Right ventricle myocardium inferior (tissue), 1 donor: ENCODE measurements at regions not wholly inside any gene's neighbourhood (a gene's known extent, or its start where the extent isn't known, plus 50 kb on each side); places are given as distances from the start of the nearest gene placed in this dataset.

Source experiments
- ATAC-seq: fragments of 200-7000 bp; cut with Tn5 transposase; one replicate; pipeline ENCODE4 v1.9.1; 2020; ENCODE audit warnings: mild to moderate bottlenecking, moderate library complexity
- DNase-seq: peaks from one replicate; pipeline ENCODE4 v3.0.0; 2021; ENCODE audit errors: missing footprints
- intact Hi-C: fragments of 100-400 bp; cut with DNase I; formaldehyde crosslinking; loops from one replicate; pipeline ENCODE4 v1.11.0; 2022
- donor health status: DM: no; HTN: yes; CAD: no; lungs with severe emphysema.

DNA sequence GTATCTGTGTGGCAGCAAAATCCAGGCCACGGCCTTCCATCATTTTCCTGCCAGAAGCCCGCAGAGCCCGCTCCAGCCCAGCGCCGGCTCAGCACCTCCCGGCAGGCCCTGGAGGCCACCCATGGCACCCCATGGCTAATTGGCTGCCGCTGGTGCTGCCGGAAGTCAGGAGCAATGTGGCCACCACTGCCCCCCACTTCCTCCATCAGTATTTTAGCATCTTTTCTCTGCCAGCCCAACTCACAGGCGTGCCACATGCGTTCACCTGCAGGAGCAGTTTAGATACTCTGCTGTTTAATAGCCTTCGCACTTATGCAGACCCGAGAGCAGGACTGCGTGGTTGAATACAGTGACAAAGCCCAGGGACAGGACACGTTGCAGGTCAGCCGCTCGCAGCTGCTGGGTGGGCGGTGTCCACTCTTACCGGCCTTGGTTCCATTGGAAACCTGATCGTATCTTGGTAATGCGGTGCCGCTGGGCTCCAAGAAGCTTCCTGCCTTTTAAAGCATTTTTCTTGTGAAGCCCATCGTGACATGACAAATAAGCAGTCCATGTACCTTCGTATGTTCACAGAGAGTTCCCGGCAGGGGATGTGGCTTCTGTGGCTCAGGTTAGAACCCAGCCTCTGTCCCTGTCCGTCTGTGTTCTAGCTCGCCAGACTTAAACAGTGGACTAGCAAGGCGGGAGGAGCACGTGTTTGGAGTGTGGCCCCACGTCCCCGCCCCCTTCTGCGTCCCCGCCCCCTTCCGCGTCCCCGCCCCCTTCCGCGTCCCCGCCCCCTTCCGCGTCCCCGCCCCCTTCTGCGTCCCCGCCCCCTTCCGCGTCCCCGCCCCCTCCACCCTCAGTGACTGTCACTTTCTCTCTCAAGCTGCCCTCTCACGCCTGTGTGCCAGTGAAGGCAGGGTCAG, 162.0 kb upstream of the SOX1 start:
- intact Hi-C loops, result no loop called here
- no peak for ATAC-seq
- DNase-seq, result no peak

DNA sequence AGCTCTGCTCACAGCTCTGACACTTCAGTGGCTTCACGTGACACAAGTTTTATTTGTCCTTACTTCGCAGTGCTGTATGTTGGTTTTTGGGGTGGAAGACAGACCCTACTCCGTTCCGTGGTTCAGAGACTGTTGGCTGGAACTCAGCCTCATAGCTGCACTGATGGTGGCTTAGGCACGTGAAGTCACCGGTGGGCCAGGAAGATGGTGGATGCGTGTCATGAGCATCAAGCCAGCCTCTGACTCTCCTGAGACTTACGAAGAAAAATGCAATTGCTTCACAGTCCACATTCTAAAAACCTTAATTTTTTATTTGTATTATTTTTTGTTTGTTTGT, 161.4 kb upstream of the SOX1 start:
- ATAC-seq (no peak), DNase-seq (no peak)
- intact Hi-C loops, result no loop called here

DNA sequence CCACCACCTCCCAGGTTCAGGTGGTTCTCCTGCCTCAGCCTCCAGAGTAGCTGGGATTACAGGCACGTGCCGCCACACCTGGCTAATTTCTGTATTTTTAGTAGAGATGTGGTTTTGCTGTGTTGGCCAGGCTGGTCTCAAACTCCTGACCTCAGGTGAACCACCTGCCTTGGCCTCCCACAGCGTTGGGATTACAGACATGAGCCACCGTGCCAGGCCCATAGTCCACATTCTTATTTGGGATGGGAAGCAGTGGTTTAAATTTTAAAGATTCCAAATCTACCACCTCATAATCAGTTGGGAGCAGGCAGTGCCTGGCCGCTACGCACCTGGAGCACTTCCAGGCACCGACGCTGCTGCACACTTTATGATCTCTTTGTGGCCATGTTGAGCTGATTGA, 160.6 kb upstream of the SOX1 start:
- no peak for ATAC-seq
- no peak for DNase-seq
- intact Hi-C loops, result no loop called here

DNA sequence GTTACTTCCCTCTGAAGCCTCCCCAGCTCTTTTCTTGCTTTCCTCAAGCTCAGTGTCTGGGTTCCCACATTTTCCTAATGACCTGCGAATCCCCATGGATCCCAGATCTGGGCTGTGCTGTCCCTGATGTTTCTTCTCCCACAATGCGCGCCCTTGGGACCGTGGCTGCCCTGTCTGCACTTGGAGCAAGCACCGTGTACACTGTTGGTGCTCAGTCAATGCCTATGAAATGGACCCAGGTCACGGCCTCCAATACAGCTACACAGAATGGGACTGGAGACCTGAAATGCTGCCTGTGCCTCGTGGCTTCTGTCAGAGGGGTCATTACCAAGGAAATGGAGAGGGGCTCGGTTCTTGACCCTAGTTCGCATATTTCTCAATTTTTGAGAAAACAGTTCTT, 160.1 kb upstream of the SOX1 start:
- intact Hi-C loops, result no loop called here
- ATAC-seq, result no peak
- no peak for DNase-seq

DNA sequence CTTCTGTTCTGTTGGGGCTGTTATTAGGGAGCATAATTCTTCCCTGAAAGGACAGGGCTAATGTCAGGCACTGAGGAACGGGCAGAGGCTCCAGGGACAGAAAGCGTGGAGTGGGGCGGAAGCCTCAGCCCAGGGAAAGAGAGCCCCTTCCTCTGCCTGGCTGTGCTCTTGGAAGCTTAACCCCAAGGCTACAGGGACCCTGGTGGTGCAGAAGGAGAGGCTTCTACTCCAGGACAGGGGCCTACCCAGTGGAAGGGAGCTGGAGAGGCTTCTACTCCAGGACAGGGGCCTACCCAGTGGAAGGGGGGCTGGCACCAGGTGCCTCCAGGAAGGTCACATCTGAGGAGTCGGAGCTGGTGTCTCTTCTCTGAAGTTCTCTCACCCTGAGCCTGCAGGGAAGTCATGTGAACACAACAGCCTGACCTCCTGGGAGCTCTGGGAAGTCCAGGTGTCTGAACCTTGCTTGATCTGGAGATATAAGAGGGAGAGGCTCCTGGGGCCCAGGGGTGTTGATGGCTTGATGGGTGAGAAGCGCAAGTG, 159.5 kb upstream of the SOX1 start:
- ATAC-seq (no peak), DNase-seq (no peak)

DNA sequence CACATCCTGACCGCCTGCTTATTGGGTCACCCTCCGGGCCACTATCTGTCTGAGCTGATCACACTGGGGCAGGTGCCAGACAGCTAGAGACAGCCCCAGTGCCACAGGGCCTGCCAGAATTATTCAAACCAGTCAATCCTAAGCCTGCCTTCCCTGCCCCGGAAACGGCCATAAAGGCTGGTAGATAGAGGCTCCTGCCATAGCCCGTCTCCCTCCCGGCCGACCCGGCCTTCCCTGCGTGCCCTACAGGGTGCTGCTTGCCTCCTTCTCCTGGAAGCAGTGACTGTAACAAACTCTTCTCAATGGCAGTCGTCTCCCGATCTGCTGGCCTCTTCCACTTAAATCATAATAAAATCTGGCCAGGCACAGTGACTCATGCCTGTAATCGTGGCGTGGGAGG, 158.6 kb upstream of the SOX1 start:
- DNase-seq, result no peak

More for the DNA sequence above, 159.5 kb upstream of the SOX1 start:
- intact Hi-C loops, result no loop called here

DNA sequence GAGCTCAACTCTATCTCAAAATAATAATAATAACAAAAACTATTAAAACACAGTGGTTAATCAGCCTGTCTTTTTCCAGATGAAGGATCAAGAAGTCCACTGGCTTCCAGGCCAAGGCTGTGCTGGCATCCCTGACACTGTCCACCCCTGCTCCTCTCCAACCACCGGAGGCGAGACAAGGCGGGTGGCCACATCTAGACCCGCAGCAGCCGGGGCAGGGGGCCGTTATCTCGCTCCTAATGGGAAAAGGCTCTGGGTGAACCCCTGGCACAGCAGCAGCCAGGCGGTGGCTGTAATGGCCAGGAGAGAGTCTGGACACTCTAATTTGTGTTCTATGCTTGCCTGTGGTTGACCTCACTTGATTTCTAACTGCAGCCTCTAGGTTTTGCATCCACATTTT, 158.0 kb upstream of the SOX1 start:
- no peak for ATAC-seq
- intact Hi-C loops, result no loop called here
- DNase-seq, result no peak

More for the DNA sequence above, 158.6 kb upstream of the SOX1 start:
- no peak for ATAC-seq
- intact Hi-C loops, result no loop called here

DNA sequence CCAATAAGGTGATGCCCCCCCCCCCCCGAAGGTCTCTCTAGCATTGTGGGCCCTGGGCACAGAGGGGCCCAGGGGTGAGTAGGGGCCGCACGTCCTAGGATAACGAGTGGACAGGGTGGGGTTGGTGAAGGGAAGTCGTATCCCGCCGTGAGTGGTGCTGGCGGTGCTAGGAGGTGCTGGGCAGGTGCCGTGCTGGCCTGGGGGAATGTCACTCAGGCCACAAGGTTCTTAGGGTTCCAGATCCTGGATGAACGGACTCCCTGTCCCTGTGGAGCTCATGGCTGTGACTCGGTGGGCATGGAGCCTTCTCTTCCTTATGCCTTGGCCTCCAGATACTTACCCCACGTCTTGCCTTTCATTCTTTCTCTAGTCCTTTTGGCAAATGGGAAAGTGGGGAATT, 157.4 kb upstream of the SOX1 start:
- ATAC-seq (no peak), DNase-seq (no peak)
- intact Hi-C loops, result no loop called here

DNA sequence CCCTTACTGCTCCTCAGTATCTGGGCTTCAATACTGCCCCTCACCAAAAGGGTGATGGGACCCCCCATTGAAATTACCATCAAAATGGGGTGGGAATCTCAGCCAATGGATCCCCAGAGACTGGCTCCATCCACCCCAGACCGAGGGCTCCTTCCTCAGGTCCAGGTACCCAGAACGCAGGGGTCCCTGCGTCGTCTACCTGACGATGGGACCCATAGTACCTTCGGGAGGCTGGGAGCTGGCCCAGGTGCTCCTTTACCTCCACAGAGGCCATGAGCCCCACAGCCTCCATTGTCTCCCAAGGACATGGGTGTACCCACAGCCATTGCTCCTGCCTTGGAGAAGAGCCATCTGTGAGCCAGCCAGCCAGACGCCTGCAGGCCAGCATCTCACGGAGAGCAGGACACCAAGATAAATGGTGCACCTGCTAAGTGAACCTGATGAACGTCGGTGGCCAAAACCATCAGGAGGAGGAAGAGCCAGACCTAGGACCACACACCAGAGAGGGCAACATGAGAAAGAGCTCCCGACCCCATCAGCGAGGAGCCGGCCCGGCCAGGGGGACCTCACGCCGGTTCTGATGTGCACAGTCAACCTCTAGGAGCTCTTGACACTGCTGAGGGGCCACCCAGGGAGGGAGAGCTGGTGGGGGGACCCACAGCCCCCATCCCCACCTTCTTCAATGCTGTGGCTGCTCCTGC, 156.8 kb upstream of the SOX1 start:
- intact Hi-C loops, result no loop called here
- ATAC-seq (no peak), DNase-seq (no peak)

DNA sequence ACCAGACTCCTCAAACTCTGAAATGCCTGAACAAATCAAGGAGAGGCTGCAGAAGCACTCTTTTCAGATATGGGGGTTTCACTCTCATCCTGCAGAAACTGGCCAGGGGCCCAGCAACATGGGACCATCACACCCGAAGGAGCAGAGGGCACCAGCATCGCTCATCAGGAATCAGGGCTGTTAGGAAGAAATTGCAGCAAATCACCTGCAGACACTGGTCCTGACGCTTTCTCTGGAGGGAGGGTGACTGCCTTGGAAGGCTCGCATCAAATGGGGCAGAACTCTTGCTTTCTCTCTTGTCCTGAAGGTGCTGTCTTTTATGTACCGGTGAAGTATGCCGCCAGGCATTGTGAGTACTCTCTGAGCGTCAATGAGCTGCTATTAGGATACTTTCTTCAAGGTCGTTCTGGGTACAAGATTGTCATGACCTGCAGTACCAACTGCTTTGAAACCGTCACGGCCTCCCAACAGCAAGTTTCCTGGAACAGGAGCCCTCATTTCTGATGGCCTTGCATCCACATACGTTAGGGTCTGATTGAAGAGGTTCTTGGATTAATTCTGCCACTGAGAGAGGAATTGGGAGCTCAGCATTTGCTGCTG, 155.7 kb upstream of the SOX1 start:
- intact Hi-C loops, result no loop called here
- ATAC-seq (no peak), DNase-seq (no peak)

DNA sequence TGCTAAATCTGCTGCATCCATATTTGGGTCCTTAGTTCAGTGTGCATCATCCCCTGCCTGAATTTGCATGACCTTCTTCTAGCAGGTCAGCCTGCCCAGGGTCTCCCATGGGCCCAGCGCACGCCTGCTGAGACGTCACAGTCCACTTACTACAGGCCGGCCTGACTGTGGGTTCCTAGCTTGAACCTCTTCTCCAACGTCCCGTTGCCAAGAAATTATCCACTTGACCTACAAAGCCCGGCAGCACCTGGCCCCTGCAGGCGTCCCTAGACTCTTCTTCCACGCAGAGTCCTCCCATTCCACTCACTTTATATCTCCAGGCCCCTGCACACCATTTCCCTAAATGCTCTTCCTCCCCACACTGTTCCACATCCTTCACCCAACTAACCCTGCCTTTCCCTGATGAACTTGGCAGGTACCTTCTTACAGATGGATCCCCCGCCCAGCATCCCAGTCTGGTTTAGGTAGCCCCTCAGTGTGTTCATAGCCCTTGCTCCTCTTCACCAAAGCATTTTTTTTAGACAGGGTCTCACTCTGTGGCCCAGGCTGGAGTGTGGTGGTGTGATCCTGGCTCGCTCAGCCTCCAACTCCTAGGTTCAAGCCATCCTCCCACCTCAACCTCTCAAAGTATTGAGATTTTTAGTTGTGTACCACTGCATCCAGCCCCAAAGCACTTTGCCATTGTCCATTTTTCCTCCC, 155.0 kb upstream of the SOX1 start:
- ATAC-seq, result no peak
- DNase-seq, result no peak
- intact Hi-C loops, result no loop called here

DNA sequence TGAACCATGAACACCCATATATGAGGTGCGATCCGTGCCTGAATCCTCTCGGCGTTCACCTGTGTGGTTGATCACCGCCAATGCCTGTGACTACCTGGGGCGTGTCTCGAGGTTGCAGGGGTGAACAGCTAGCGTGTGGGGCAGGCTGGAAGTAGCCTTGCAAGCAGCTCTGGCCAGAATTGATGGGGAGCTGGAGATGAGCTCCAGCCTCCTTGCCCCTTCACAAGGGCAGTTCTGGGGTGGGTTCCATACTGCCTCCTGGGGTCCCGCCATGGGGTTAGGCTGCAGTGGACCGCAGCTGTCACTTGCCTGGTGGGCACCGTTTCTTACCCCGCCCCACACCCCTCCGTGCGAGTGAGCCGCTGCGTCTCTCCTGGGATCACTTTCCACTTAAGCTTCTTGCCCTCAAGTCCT, 154.5 kb upstream of the SOX1 start:
- DNase-seq, result no peak
- no peak for ATAC-seq
- intact Hi-C loops, result no loop called here

DNA sequence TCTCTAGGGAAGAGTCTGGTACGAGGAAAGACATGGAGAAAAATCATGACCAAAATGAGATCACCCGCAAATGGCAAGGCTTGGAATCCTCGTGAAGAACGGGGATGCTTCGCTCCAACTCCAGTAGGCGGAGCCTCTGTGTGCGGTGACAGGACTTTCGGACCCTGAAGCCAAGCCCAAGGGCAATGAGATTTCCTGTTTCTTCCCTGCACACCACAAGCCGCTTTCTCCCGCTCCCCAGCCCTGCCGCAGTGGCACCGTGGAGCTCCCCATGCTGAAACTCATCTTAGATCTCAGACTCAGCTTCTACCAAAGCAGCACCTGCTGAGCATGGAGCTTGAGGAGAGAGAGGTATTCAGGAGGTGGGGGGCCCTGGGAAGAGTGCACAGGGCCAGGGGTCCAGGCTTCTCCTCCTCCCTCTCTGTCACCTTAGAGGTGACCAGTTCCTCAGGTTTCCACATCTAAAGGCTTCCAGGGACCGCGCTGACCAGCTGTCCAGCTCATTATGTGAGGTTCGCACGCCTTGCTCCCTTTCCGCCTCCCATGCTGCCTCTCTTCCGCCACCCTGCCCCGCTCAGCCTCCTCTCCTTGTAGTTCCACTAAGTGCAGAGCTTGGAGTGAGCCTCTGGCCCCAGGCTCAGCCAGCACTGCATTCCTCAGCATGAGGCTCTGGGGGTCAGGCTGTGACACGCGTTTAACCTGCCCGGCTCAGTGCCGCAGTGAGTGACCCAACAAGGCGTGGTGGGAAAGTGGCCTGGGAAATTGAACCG, 153.8 kb upstream of the SOX1 start:
- no peak for DNase-seq
- no peak for ATAC-seq

DNA sequence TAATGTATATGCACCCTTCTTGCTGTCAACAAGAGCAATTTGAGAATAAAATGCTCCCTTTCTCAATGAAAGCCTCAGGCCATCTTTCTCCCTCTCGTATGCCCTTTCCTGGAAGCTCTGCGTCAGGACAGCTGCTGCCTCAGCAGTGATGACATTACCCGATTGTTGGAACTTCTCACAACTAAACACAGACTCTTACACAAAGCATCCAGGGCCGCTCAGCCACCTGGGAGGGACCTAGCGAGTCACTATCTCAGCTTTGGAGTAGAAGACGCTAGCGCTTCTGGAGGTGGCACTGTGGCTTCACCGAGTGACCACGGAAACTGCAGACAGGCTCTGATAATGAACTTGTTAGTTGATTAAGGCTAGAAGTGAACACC, 153.2 kb upstream of the SOX1 start:
- no peak for ATAC-seq
- DNase-seq, result no peak

More for the DNA sequence above, 153.8 kb upstream of the SOX1 start:
- intact Hi-C loops, result no loop called here

DNA sequence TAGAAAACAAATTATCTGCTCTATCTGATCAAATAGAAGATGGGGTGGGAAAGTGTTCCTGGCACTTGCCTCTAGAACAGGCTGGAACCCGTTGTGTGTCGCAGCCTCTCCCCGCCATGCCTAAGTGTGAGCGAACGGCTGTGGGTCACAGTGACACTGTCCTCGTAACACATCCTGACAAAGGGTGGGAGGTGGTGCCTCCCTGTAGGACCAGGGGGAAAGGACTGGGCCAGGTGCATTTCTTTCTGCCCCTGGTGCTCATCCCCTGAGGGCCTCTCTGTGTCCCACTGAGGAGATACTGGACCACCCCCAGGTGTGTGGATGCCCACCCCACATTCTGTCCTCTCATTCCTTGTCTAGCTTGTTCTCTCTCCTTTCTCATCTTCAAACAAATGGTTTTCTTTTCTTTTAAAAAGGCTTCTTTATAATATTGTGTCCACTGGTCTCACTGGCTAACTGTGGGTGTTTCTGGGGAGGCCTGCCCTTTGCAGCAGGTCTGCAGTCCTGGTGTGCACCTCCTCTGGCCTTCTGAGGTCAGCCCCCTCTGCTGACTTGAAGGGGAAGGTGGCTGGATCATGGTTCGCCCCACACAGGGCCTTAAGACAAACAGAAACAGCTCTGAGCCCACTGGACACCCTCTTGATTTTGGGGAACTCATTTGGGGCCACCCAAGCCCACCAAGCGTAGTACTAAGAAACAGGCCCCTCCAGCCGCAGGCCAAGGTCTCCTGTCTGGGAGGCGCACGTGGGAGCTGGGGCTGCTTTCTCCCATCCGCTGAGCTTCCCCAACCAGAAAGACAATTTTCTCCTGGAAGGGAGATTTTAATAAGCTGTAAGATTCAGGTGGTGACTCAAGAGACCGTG, 152.5 kb upstream of the SOX1 start:
- intact Hi-C loops, result no loop called here
- DNase-seq (no peak), ATAC-seq (no peak)

More for the DNA sequence above, 153.2 kb upstream of the SOX1 start:
- intact Hi-C loops, result no loop called here

DNA sequence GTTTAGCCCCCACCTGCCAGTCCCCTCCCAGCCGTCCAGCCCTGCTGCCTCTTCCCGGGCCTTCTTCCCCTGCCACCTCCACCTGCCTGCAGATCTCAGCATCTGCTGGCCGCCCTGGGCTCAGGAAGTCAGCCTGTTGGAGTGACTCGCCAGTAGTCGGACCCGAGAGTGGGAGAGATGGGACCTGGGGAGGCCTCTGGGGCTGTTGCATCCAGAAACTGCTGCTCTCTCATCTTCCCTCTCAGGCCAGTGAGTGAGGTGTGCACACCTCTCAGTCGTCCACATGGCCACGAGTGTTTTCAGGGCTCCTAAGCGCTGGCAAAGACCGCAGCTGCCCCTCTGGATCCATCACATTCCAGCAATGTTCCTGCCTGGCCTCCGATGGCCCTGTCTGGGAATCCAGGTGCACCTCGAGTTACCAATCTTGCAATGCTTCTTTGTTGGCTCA, 151.8 kb upstream of the SOX1 start:
- no peak for ATAC-seq
- no peak for DNase-seq
- intact Hi-C loops, result no loop called here

DNA sequence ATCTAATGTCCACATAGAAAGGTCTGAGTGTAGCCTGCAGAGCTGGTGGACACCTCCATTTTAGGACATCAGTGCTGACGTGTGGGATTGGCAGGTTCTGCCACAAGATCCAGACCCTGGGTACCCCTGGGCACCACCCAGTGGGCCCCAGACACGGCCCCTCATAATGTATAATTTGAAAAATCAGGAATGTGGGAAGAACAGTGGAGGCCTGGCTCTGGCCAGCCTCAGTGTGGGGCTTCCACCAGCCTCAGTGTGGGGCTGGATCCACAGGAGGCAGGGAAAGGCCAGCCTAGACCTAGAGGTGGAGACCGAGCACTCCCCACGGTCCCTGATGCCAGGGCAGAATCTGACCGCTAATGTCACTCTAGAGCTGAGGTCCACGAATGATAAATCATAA, 150.7 kb upstream of the SOX1 start:
- no peak for DNase-seq
- ATAC-seq, result no peak
- intact Hi-C loops, result no loop called here

DNA sequence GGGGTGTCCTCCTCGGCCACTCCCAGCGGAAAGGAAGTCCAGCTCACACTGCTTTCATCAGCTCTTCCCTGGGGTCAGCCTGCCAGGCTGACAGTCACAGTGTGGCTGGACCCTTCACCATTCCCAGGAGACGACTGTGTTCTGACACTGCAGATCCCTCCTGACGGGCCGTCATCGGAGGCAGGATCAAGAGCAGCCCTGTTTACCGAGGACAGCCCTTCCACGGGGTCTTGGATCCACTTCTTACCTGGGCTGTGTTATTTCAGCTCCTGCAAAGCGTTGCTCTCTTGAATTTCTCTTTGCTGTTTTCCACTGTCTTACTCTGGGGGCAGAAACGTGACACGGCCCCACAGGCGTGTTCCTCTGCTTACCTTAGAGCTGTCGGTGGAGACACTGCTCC, 149.9 kb upstream of the SOX1 start:
- no peak for DNase-seq
- intact Hi-C loops, result no loop called here
- ATAC-seq, result peak; percentile 16
